H1 (cell line): ENCODE measurements at regions not wholly inside any gene's neighbourhood (a gene's known extent, or its start where the extent isn't known, plus 50 kb on each side); places are given as distances from the start of the nearest gene placed in this dataset.

Experiments used
- CTCF ChIA-PET: fragments of 300-600 bp; sonication (Branson Sonifier 250); formaldehyde crosslinking; loops from one replicate; lab custom pipeline; 2021; ENCODE audit not compliant: partially characterized antibody; lab: Charles Lee
- POLR2A ChIA-PET: fragments of 300-600 bp; sonication (Branson Sonifier 250); formaldehyde crosslinking; loops from one replicate; lab custom pipeline; 2021; ENCODE audit warnings: inconsistent platforms; ENCODE audit not compliant: partially characterized antibody; lab: Charles Lee
- DNase-seq, 2 experiments: peaks; one replicate each; pipeline versions ENCODE4 v3.0.0 to v3.0.0-alpha.2; 2010 to 2022; ENCODE audit warnings: low spot score in 2 of 2, low read depth in 1 of 2, mixed read lengths in 1 of 2
- FAIRE-seq: peaks from 2 replicates; lab custom pipeline; 2011; peaks lifted over from hg19 to GRCh38; lab: Jason Lieb, UNC
- H2AFZ ChIP-seq: 2 replicates; pipeline ENCODE4 v1.8.1; 2012; ENCODE audit warnings: low read length, inconsistent platforms
- H2AK5ac ChIP-seq: 2 replicates; pipeline ENCODE4 v1.6.1; 2013; ENCODE audit warnings: low read depth, low read length
- H2BK120ac ChIP-seq: replicated peaks from 2 replicates; pipeline ENCODE3; 2013; ENCODE audit warnings: low read depth, low read length, inconsistent platforms
- H2BK12ac ChIP-seq: 2 replicates; pipeline ENCODE4 v1.6.1; 2013; ENCODE audit warnings: low read depth, low read length
- H2BK15ac ChIP-seq: 2 replicates; pipeline ENCODE4 v1.6.1; 2013; ENCODE audit warnings: low read length
- H2BK20ac ChIP-seq: 2 replicates; pipeline ENCODE4 v1.6.1; 2013; ENCODE audit warnings: low read length
- H2BK5ac ChIP-seq: 2 replicates; pipeline ENCODE4 v1.6.1; 2013; ENCODE audit warnings: low read depth, low read length
- H3K14ac ChIP-seq: 2 replicates; pipeline ENCODE4 v1.6.1; 2013; ENCODE audit warnings: inconsistent platforms; ENCODE audit not compliant: insufficient read length
- H3K18ac ChIP-seq: 2 replicates; pipeline ENCODE4 v1.6.1; 2013; ENCODE audit warnings: low read length; ENCODE audit errors: extremely low read depth
- H3K23ac ChIP-seq: 2 replicates; pipeline ENCODE4 v1.6.1; 2013; ENCODE audit warnings: inconsistent platforms; ENCODE audit not compliant: insufficient read length
- H3K23me2 ChIP-seq: 2 replicates; pipeline ENCODE4 v1.6.1; 2013; ENCODE audit warnings: low read depth, low read length
- H3K27ac ChIP-seq: 2 replicates; pipeline ENCODE4 v1.6.1; 2011; ENCODE audit warnings: low read depth, low read length, inconsistent platforms
- H3K27me3 ChIP-seq, 4 experiments: replicated peaks in 1 of 4; 1 replicate in 1 of 4; 2 replicates in 3 of 4; pipeline versions ENCODE4 v1.6.1 to v1.8.1; 2011 to 2013; ENCODE audit warnings: low read length in 3 of 4, mild to moderate bottlenecking in 3 of 4, inconsistent platforms in 2 of 4, mixed read lengths in 2 of 4, moderate library complexity in 1 of 4; ENCODE audit not compliant: control insufficient read depth in 3 of 4, insufficient read depth in 3 of 4; ENCODE audit errors: extremely low read depth in 1 of 4
- H3K36me3 ChIP-seq, 4 experiments: 2 replicates each; pipeline versions ENCODE4 v1.6.1 to v1.8.1; 2011 to 2013; ENCODE audit warnings: mild to moderate bottlenecking in 4 of 4, low read length in 3 of 4, moderate library complexity in 2 of 4, control low read depth in 1 of 4, inconsistent platforms in 1 of 4; ENCODE audit not compliant: insufficient read depth in 4 of 4, control insufficient read depth in 2 of 4
- H3K4ac ChIP-seq: replicated peaks from 2 replicates; pipeline ENCODE3; 2013; ENCODE audit warnings: low read length, low read depth, mixed read lengths, inconsistent platforms; ENCODE audit not compliant: insufficient read length
- H3K4me1 ChIP-seq, 4 experiments: replicated peaks in 1 of 4; 1 replicate in 1 of 4; 2 replicates in 3 of 4; pipeline versions ENCODE4 v1.6.1 to v1.8.1; 2011 to 2013; ENCODE audit warnings: low read length in 3 of 4, inconsistent platforms in 2 of 4, mixed read lengths in 1 of 4; ENCODE audit not compliant: insufficient read depth in 4 of 4, control insufficient read depth in 3 of 4
- H3K4me2 ChIP-seq, 2 experiments: 2 replicates each; pipeline versions ENCODE4 v1.6.1 to v1.8.1; 2011 to 2013; ENCODE audit warnings: low read depth in 2 of 2, low read length in 2 of 2, control low read depth in 1 of 2, inconsistent platforms in 1 of 2, mild to moderate bottlenecking in 1 of 2; ENCODE audit not compliant: insufficient read depth in 1 of 2
- H3K4me3 ChIP-seq, 4 experiments: fragments of 200-600, 300-600 bp in 1 of 4; sonication (generic), shearing (Covaris generic), sonication (Bioruptor Twin) in 1 of 4; 2 replicates each; pipeline versions ENCODE4 v1.5.1 to v1.8.1; 2011 to 2016; ENCODE audit warnings: low read length in 4 of 4, low read depth in 3 of 4, control low read depth in 2 of 4, inconsistent platforms in 2 of 4, mild to moderate bottlenecking in 2 of 4, mixed read lengths in 1 of 4, moderate library complexity in 1 of 4; ENCODE audit not compliant: insufficient read depth in 2 of 4; ENCODE audit errors: extremely low read depth in 1 of 4
- H3K56ac ChIP-seq: replicated peaks from 2 replicates; pipeline ENCODE3; 2013; ENCODE audit warnings: low read depth, mild to moderate bottlenecking, mixed read lengths, low read length, inconsistent platforms; ENCODE audit not compliant: insufficient read length
- H3K79me1 ChIP-seq: 2 replicates; pipeline ENCODE4 v1.6.1; 2013; ENCODE audit warnings: low read depth, low read length, control low read depth
- H3K79me2 ChIP-seq, 2 experiments: 2 replicates each; pipeline versions ENCODE4 v1.6.1 to v1.8.1; 2012 to 2013; ENCODE audit warnings: low read length in 2 of 2, mild to moderate bottlenecking in 2 of 2, inconsistent platforms in 1 of 2; ENCODE audit not compliant: insufficient read depth in 2 of 2, control insufficient read depth in 1 of 2
- H3K9ac ChIP-seq, 4 experiments: replicated peaks in 1 of 4; 1 replicate in 1 of 4; 2 replicates in 3 of 4; pipeline versions ENCODE4 v1.6.1 to v1.8.1; 2011 to 2013; ENCODE audit warnings: low read depth in 3 of 4, low read length in 3 of 4, control low read depth in 2 of 4, mild to moderate bottlenecking in 2 of 4, moderate library complexity in 2 of 4, inconsistent platforms in 1 of 4; ENCODE audit errors: extremely low read depth in 1 of 4
- H3K9me3 ChIP-seq, 2 experiments: 2 replicates each; pipeline versions ENCODE4 v1.6.1 to v1.8.1; 2012 to 2013; ENCODE audit warnings: mild to moderate bottlenecking in 2 of 2, moderate library complexity in 2 of 2, control low read depth in 1 of 2, inconsistent platforms in 1 of 2, low read depth in 1 of 2, low read length in 1 of 2, mixed read lengths in 1 of 2; ENCODE audit not compliant: insufficient read depth in 2 of 2
- H4K20me1 ChIP-seq, 2 experiments: replicated peaks in 1 of 2; 2 replicates each; pipeline versions ENCODE3 to v1.8.1; 2011 to 2013; ENCODE audit warnings: inconsistent platforms in 2 of 2, low read length in 2 of 2, mild to moderate bottlenecking in 1 of 2; ENCODE audit not compliant: insufficient read depth in 2 of 2, control insufficient read depth in 1 of 2
- H4K5ac ChIP-seq: 2 replicates; pipeline ENCODE4 v1.6.1; 2013; ENCODE audit warnings: low read length, low read depth, mixed read lengths, inconsistent platforms; ENCODE audit not compliant: insufficient read length
- H4K8ac ChIP-seq: 2 replicates; pipeline ENCODE4 v1.8.0; 2013; ENCODE audit warnings: mild to moderate bottlenecking, moderate library complexity, low read length, inconsistent platforms; ENCODE audit not compliant: insufficient read depth; ENCODE audit errors: extremely low read depth
- H4K91ac ChIP-seq: replicated peaks from 2 replicates; pipeline ENCODE3; 2013; ENCODE audit warnings: low read length, mixed read lengths, inconsistent platforms; ENCODE audit not compliant: insufficient read length
- BRCA1 ChIP-seq: IDR thresholded peaks from 2 replicates; pipeline ENCODE4 v1.6.1; 2012; ENCODE audit warnings: low read depth, low read length, improper control_type of control experiment
- CEBPB ChIP-seq: IDR thresholded peaks from 2 replicates; pipeline ENCODE4 v1.6.1; 2012; ENCODE audit warnings: low read depth, low read length
- KDM1A ChIP-seq: fragments of 200-600, 300-600 bp; sonication (generic); IDR thresholded peaks from 2 replicates; pipeline ENCODE4 v1.7.1; 2016; ENCODE audit warnings: mild to moderate bottlenecking, low read length, borderline replicate concordance
- WGBS, 2 experiments: shearing (Covaris generic) in 1 of 2; methylation state at CpG; one replicate each; pipeline versions ENCODE4 v1.1.6 to v1.1.7; 2013 to 2015; ENCODE audit warnings: low lambda C conversion rate in 2 of 2, mixed read lengths in 2 of 2, inconsistent platforms in 1 of 2, low coverage in 1 of 2, missing lambda C conversion rate in 1 of 2; ENCODE audit not compliant: insufficient replicate concordance in 2 of 2, insufficient coverage in 1 of 2, insufficient read length in 1 of 2; ENCODE audit errors: extremely low coverage in 1 of 2, missing lambda C conversion rate in 1 of 2; 5-methylcytosine and 5-hydroxymethylcytosine counted together

DNA sequence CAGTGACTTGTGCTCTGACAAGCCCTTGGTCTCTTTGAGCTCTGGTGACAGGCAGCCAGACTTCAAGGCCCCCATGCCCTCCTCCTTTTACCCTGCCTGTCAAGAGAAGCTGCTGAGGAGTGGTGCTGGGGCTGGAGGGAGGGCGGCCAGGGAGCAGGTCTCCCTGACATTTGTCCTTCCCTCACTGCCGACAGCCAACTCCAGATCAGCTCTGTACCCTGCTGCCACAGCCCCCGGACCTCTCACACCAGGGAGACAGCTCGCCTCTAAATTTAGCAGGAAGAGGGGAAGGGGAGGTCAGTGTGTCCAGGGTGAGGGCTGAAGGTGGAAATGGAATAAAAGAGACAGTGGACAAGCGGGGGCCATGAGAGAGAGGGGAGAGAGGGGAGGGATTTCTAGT, 155.8 kb downstream of the TDRD15 start:
- 0 out of 2 replicates have a peak overlapping the region, but pooled peaks have one; percentile 1 for H2AFZ ChIP-seq
- no peak overlapping the region for H4K91ac ChIP-seq
- no peak for DNase-seq
- WGBS, 2 experiments, result 80% methylated on average over 5 of the region's 5 CpGs; no CpG with 5 or more reads in 1 of the 2 experiments
- ChIA-PET CTCF (interaction anchor here (0.6 to 2.1 kb wide), 10 partner anchors 9 to 340 kb away, joined by 3 to 16 read pairs (median 4); no protein-coding TSS in a partner anchor), POLR2A (no interaction called here)
- no peak overlapping the region for H4K5ac ChIP-seq
- H4K20me1 ChIP-seq, result no peaks in the 10 kb centered on the region
- H3K56ac ChIP-seq, result no peak overlapping the region
- H3K36me3 ChIP-seq, result no peaks in the 10 kb centered on the region
- no peak overlapping the region for H2BK120ac ChIP-seq
- no peak overlapping the region for H3K4me3 ChIP-seq
- H3K27ac ChIP-seq, result no peak overlapping the region
- no peaks in the 10 kb centered on the region for H3K79me1 ChIP-seq
- no peak for TF ChIP-seq KDM1A
- TF ChIP-seq CEBPB, result no peak
- TF ChIP-seq BRCA1, result no peak
- FAIRE-seq, result no peak
- no peak overlapping the region for H3K4me2 ChIP-seq
- no peak overlapping the region for H2BK5ac ChIP-seq
- H3K14ac ChIP-seq, result no peak overlapping the region
- no peak overlapping the region for H2AK5ac ChIP-seq
- no peaks in the 10 kb centered on the region for H3K9me3 ChIP-seq
- H3K4ac ChIP-seq, result no peak overlapping the region
- no peak overlapping the region for H2BK12ac ChIP-seq
- H3K27me3 ChIP-seq, result no peaks in the 10 kb centered on the region
- no peak overlapping the region for H3K9ac ChIP-seq
- no peak overlapping the region for H2BK20ac ChIP-seq
- H3K18ac ChIP-seq, result no peak overlapping the region
- no peak overlapping the region for H4K8ac ChIP-seq
- H3K79me2 ChIP-seq, result no peaks in the 10 kb centered on the region
- no peak overlapping the region for H3K23ac ChIP-seq
- H3K4me1 ChIP-seq, result no peaks in the 10 kb centered on the region
- H2BK15ac ChIP-seq, result no peak overlapping the region
- no peaks in the 10 kb centered on the region for H3K23me2 ChIP-seq
